K562 (cell line): ENCODE measurements at regions not wholly inside any gene's neighbourhood (a gene's known extent, or its start where the extent isn't known, plus 50 kb on each side); places are given as distances from the start of the nearest gene placed in this dataset.

Experiments used
- ATAC-seq: fragments of 200-7000 bp; cut with Tn5 transposase; 3 replicates; pipeline ENCODE4 v1.9.1; 2020; ENCODE audit warnings: moderate library complexity
- BruUV-seq: library from RNA; stranded (reverse); fragments of 400-500 nt; replicated peaks from 2 replicates; lab custom pipeline; 2021; lab: Mats Ljungman, UMichigan
- CTCF ChIA-PET: fragments of 300-600 bp; formaldehyde crosslinking; extraction: SDS; loops from one replicate; lab custom pipeline; 2021; ENCODE audit warnings: low intra/inter-chr PET ratio; lab: Yijun Ruan, JAX
- POLR2A ChIA-PET: fragments of 300-600, 350-650 bp; sonication (Branson Sonifier 250); formaldehyde crosslinking; extraction: SDS; loops from one replicate; lab custom pipeline; 2021; ENCODE audit warnings: antibody characterized with exemption, inconsistent platforms; lab: Yijun Ruan, JAX
- DNase-seq, 4 experiments: peaks; one replicate each; pipeline versions ENCODE4 v3.0.0 to v3.0.0-alpha.2; 2011 to 2018; ENCODE audit warnings: low spot score in 3 of 4, mixed read lengths in 3 of 4; ENCODE audit errors: extremely low read depth in 1 of 4
- FAIRE-seq: peaks from 2 replicates; lab custom pipeline; 2011; peaks lifted over from hg19 to GRCh38; lab: Jason Lieb, UNC
- H2AFZ ChIP-seq: 2 replicates; pipeline ENCODE4 v1.6.0; 2011; ENCODE audit warnings: low read depth, low read length, control low read depth, inconsistent platforms
- H3K27ac ChIP-seq: fragments of 200-600 bp; 3 replicates; pipeline ENCODE4 v1.8.0; 2011; ENCODE audit warnings: low read depth, mild to moderate bottlenecking, control low read depth, inconsistent platforms, low read length, moderate library complexity, mixed read lengths; ENCODE audit errors: extremely low read depth
- H3K27me3 ChIP-seq, 2 experiments: fragments of 300-600 bp in 1 of 2; 2 replicates in 1 of 2; 3 replicates in 1 of 2; pipeline versions ENCODE4 v1.6.0 to v1.8.0; 2011; ENCODE audit warnings: inconsistent platforms in 2 of 2, low read length in 2 of 2, mild to moderate bottlenecking in 1 of 2, mixed read lengths in 1 of 2, moderate library complexity in 1 of 2; ENCODE audit not compliant: control insufficient read depth in 2 of 2, insufficient read depth in 2 of 2
- H3K36me3 ChIP-seq: fragments of 300-600 bp; 3 replicates; pipeline ENCODE4 v1.8.0; 2011; ENCODE audit warnings: mild to moderate bottlenecking, low read length, inconsistent platforms; ENCODE audit not compliant: control insufficient read depth, insufficient read depth
- H3K4me1 ChIP-seq, 2 experiments: fragments of 200-600 bp in 1 of 2; replicated peaks in 1 of 2; 2 replicates in 1 of 2; 3 replicates in 1 of 2; pipeline versions ENCODE4 v1.5.1 to v1.8.0; 2011; ENCODE audit warnings: inconsistent platforms in 2 of 2, low read length in 2 of 2, mild to moderate bottlenecking in 1 of 2, mixed read lengths in 1 of 2, moderate library complexity in 1 of 2; ENCODE audit not compliant: control insufficient read depth in 2 of 2, insufficient read depth in 2 of 2
- H3K4me2 ChIP-seq: 2 replicates; pipeline ENCODE4 v1.6.1; 2011; ENCODE audit warnings: low read length, control low read depth, inconsistent platforms, mixed read lengths; ENCODE audit not compliant: insufficient read depth
- H3K4me3 ChIP-seq: fragments of 200-600 bp; sonication (generic), shearing (Covaris generic); 2 replicates; pipeline ENCODE4 v1.5.1; 2016; ENCODE audit warnings: control low read depth, inconsistent platforms
- H3K79me2 ChIP-seq: fragments of 200-600 bp; 3 replicates; pipeline ENCODE4 v1.8.0; 2011; ENCODE audit warnings: low read length, inconsistent platforms; ENCODE audit not compliant: control insufficient read depth, insufficient read depth
- H3K9ac ChIP-seq, 2 experiments: 2 replicates each; pipeline versions ENCODE4 v1.6.0 to v1.6.1; 2011; ENCODE audit warnings: low read depth in 2 of 2, low read length in 2 of 2, control low read depth in 1 of 2, inconsistent platforms in 1 of 2, mild to moderate bottlenecking in 1 of 2, mixed read lengths in 1 of 2; ENCODE audit not compliant: insufficient read depth in 1 of 2
- H3K9me1 ChIP-seq: one replicate; pipeline ENCODE4 v1.6.0; 2011; ENCODE audit warnings: inconsistent platforms, mild to moderate bottlenecking, low read length, moderate library complexity; ENCODE audit not compliant: control insufficient read depth, insufficient read depth
- H3K9me3 ChIP-seq: replicated peaks from 2 replicates; pipeline ENCODE4 v1.5.1; 2011; ENCODE audit warnings: low read depth, low read length, inconsistent platforms; ENCODE audit not compliant: control insufficient read depth, insufficient read depth
- H4K20me1 ChIP-seq: replicated peaks from 2 replicates; pipeline ENCODE4 v1.6.1; 2011; ENCODE audit warnings: low read length, inconsistent platforms, mixed read lengths; ENCODE audit not compliant: control insufficient read depth, insufficient read depth
- AFF4 ChIP-seq: sonication (generic); formaldehyde crosslinking; IDR thresholded peaks from 2 replicates; pipeline ENCODE4 v1.8.0; 2023; ENCODE audit warnings: mild to moderate bottlenecking, missing genetic modification reagents
- BHLHE40 ChIP-seq: IDR thresholded peaks from 2 replicates; pipeline ENCODE4 v1.6.1; 2011; ENCODE audit warnings: low read length, improper control_type of control experiment
- CEBPB ChIP-seq: fragments of 450-650 bp; IDR thresholded peaks from 2 replicates; pipeline ENCODE4 v1.6.1; 2016; ENCODE audit warnings: missing genetic modification characterization, missing compliant biosample characterization
- CHD2 ChIP-seq: IDR thresholded peaks from 2 replicates; pipeline ENCODE4 v1.6.1; 2011; ENCODE audit warnings: low read depth, low read length
- DLX4 ChIP-seq: fragments of 250-450 bp; sonication (Bioruptor Pico); IDR thresholded peaks from 2 replicates; pipeline ENCODE4 v1.6.1; 2021; ENCODE audit warnings: mild to moderate bottlenecking
- ELF2 ChIP-seq: fragments of 250-450 bp; sonication (Bioruptor Pico); IDR thresholded peaks from 2 replicates; pipeline ENCODE4 v1.5.0; 2021; ENCODE audit warnings: mild to moderate bottlenecking
- FOXA1 ChIP-seq: fragments of 450-650 bp; IDR thresholded peaks from 2 replicates; pipeline ENCODE4 v1.6.1; 2016; ENCODE audit warnings: mild to moderate bottlenecking, borderline replicate concordance
- HDAC8 ChIP-seq: fragments of 450-650 bp; IDR thresholded peaks from 2 replicates; pipeline ENCODE4 v1.6.1; 2016; ENCODE audit warnings: mild to moderate bottlenecking, missing genetic modification characterization, moderate library complexity, missing compliant biosample characterization
- ILF3 ChIP-seq: fragments of 450-650 bp; IDR thresholded peaks from 2 replicates; pipeline ENCODE4 v1.6.1; 2018; ENCODE audit warnings: antibody characterized with exemption, mild to moderate bottlenecking, moderate library complexity, borderline replicate concordance
- KLF6 ChIP-seq: fragments of 250-450 bp; sonication (Bioruptor Pico); IDR thresholded peaks from 2 replicates; pipeline ENCODE4 v1.4.0; 2020; ENCODE audit warnings: mild to moderate bottlenecking, moderate library complexity, borderline replicate concordance
- POU5F1 ChIP-seq: fragments of 150-350 bp; IDR thresholded peaks from 2 replicates; pipeline ENCODE4 v1.6.1; 2014; ENCODE audit warnings: borderline replicate concordance, low read length, low read depth, mild to moderate bottlenecking; ENCODE audit not compliant: partially characterized antibody
- RBM25 ChIP-seq: fragments of 200-400 bp; formaldehyde crosslinking; IDR thresholded peaks from 2 replicates; pipeline ENCODE4 v1.6.1; 2018; ENCODE audit warnings: low read length, low read depth, moderate library complexity; ENCODE audit not compliant: severe bottlenecking
- RUNX1 ChIP-seq: sonication (generic); IDR thresholded peaks from 2 replicates; pipeline ENCODE4 v1.6.1; 2016; ENCODE audit warnings: antibody characterized with exemption, low read depth
- U2AF1 ChIP-seq: fragments of 200-400 bp; formaldehyde crosslinking; optimal IDR thresholded peaks from 2 replicates; pipeline ENCODE3; 2017; ENCODE audit warnings: mild to moderate bottlenecking, low read depth, low read length, moderate library complexity
- ZBTB34 ChIP-seq: fragments of 250-450 bp; sonication (Bioruptor Pico); IDR thresholded peaks from 2 replicates; pipeline ENCODE4 v1.8.0; 2021; ENCODE audit warnings: mild to moderate bottlenecking, moderate library complexity
- ZNF217 ChIP-seq: sonication (generic); formaldehyde crosslinking; IDR thresholded peaks from 2 replicates; pipeline ENCODE4 v1.8.0; 2022; ENCODE audit warnings: mild to moderate bottlenecking, missing genetic modification reagents
- ZNF232 ChIP-seq: sonication (generic); formaldehyde crosslinking; IDR thresholded peaks from 2 replicates; pipeline ENCODE4 v1.8.0; 2022; ENCODE audit warnings: mild to moderate bottlenecking, missing genetic modification reagents
- WGBS: fragments of 100-300 bp; shearing (Covaris generic); methylation state at CpG from one replicate; pipeline ENCODE4 v1.1.6; 2016; ENCODE audit warnings: low coverage, mixed read lengths; ENCODE audit not compliant: insufficient coverage; ENCODE audit errors: missing lambda C conversion rate; 5-methylcytosine and 5-hydroxymethylcytosine counted together
- in situ Hi-C: fragments of 300-500 bp; cut with MboI; formaldehyde crosslinking; loops from 4 replicates; pipeline ENCODE4 v1.15.0; 2018; ENCODE audit warnings: inconsistent platforms, mixed read lengths
- intact Hi-C: fragments of 100-400 bp; cut with micrococcal nuclease; formaldehyde crosslinking; loops from 2 replicates; pipeline ENCODE4 v1.14.2; 2022

- FAIRE-seq, result no peak
Measured at GRCh38 chr12:125357561-125357960, 292.3 kb downstream of the AACS start.

More at GRCh38 chr12:125357561-125357960, 292.3 kb downstream of the AACS start:
- TF ChIP-seq BHLHE40, result no peak
- TF ChIP-seq FOXA1, result no peak
- TF ChIP-seq U2AF1, result no peak
- no peak for TF ChIP-seq ZNF232 (CRISPR knock-in tag)
- TF ChIP-seq CHD2, result no peak
- TF ChIP-seq ELF2, result no peak
- no peak for TF ChIP-seq HDAC8 (tag)
- TF ChIP-seq POU5F1, result no peak
- no peak for TF ChIP-seq KLF6
- TF ChIP-seq RBM25, result no peak
- no peak for TF ChIP-seq ZBTB34 (CRISPR knock-in tag)
- TF ChIP-seq AFF4 (CRISPR knock-in tag), result no peak
- no peak for TF ChIP-seq ILF3
- TF ChIP-seq ZNF217 (CRISPR knock-in tag), result no peak
- TF ChIP-seq CEBPB, result no peak
- TF ChIP-seq RUNX1, result no peak
- TF ChIP-seq DLX4 (CRISPR knock-in tag), result no peak
- Histone ChIP-seq H3K4me3 (no peak overlapping the region), H3K27me3 (peaks cover 0 to 3% of the 10 kb centered on the region in 2 experiments; a peak in 1 of 5 replicates), H3K36me3 (no peaks in the 10 kb centered on the region), H3K9me3 (no peaks in the 10 kb centered on the region), H4K20me1 (no peaks in the 10 kb centered on the region), H3K9ac (no peak overlapping the region), H3K4me1 (no peaks in the 10 kb centered on the region), H2AFZ (no peak overlapping the region), H3K9me1 (no peaks in the 10 kb centered on the region), H3K79me2 (no peaks in the 10 kb centered on the region), H3K4me2 (no peak overlapping the region), H3K27ac (no peak overlapping the region)
- ATAC-seq, result no peak
- intact Hi-C loops (no loop called here), in situ Hi-C loops (no loop called here)
- ChIA-PET CTCF (no interaction called here), POLR2A (no interaction called here)
- no TSS peak for BruUV-seq
- WGBS, result 4% methylated on average over 3 of the region's 3 CpGs
- DNase-seq, result no peak
